Liver (tissue), 3 donors: ENCODE measurements at regions not wholly inside any gene's neighbourhood (a gene's known extent, or its start where the extent isn't known, plus 50 kb on each side); places are given as distances from the start of the nearest gene placed in this dataset.

Experiments
- EGR1 ChIP-seq, 2 donors: IDR thresholded peaks; 2 replicates each; pipeline ENCODE4 v1.6.1; 2016 to 2018; ENCODE audit warnings: antibody characterized with exemption in 2 of 2, low read depth in 2 of 2
- MAX ChIP-seq: IDR thresholded peaks from 2 replicates; pipeline ENCODE4 v1.6.1; 2016; ENCODE audit warnings: antibody characterized with exemption
- RAD21 ChIP-seq, 2 donors: IDR thresholded peaks; 2 replicates each; pipeline ENCODE4 v1.6.1; 2016; ENCODE audit warnings: antibody characterized with exemption in 2 of 2, mild to moderate bottlenecking in 2 of 2
- RXRA ChIP-seq, 2 donors: IDR thresholded peaks; 2 replicates each; pipeline ENCODE4 v1.6.1; 2017 to 2018; ENCODE audit warnings: antibody characterized with exemption in 2 of 2, mild to moderate bottlenecking in 1 of 2
- TF ChIP-seq, protein P1 (sequence below): fragments of 150-350 bp; IDR thresholded peaks from 2 replicates; pipeline ENCODE4 v1.5.1; 2017; ENCODE audit warnings: improper control_type of control experiment, low read depth, low read length; ENCODE audit not compliant: missing input control
- TF ChIP-seq, protein P2 (sequence below): IDR thresholded peaks from 2 replicates; pipeline ENCODE4 v1.6.1; 2016; ENCODE audit warnings: antibody characterized with exemption
- donor health status: healthy.
- donor health status: healthy.

DNA sequence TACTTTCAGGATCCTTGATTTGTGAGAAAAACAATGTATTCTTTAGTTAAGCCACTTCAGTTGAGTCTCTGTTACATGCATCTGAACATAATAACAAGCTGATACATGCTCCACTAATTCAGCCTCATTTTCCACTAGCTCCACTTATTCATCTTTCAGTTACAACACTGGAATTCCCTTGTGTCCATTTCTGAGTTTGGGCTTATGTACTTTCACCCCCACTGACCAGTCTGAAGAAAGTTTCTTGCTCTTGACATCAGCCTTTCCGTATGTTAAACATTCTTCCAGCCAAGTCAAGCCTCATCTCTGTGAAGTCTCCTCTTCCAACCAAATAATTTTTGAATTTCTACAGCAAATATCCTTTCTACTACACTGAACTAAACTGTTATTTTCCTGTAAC is 592.5 kb upstream of the NOVA1 start:
- TF ChIP-seq, protein P1, sequence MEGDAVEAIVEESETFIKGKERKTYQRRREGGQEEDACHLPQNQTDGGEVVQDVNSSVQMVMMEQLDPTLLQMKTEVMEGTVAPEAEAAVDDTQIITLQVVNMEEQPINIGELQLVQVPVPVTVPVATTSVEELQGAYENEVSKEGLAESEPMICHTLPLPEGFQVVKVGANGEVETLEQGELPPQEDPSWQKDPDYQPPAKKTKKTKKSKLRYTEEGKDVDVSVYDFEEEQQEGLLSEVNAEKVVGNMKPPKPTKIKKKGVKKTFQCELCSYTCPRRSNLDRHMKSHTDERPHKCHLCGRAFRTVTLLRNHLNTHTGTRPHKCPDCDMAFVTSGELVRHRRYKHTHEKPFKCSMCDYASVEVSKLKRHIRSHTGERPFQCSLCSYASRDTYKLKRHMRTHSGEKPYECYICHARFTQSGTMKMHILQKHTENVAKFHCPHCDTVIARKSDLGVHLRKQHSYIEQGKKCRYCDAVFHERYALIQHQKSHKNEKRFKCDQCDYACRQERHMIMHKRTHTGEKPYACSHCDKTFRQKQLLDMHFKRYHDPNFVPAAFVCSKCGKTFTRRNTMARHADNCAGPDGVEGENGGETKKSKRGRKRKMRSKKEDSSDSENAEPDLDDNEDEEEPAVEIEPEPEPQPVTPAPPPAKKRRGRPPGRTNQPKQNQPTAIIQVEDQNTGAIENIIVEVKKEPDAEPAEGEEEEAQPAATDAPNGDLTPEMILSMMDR = no peak
- TF ChIP-seq RXRA (IDR thresholded peaks at IDR 0.05) = no peak
- no peak for TF ChIP-seq RAD21 (IDR thresholded peaks at IDR 0.05)
- TF ChIP-seq, protein P2, sequence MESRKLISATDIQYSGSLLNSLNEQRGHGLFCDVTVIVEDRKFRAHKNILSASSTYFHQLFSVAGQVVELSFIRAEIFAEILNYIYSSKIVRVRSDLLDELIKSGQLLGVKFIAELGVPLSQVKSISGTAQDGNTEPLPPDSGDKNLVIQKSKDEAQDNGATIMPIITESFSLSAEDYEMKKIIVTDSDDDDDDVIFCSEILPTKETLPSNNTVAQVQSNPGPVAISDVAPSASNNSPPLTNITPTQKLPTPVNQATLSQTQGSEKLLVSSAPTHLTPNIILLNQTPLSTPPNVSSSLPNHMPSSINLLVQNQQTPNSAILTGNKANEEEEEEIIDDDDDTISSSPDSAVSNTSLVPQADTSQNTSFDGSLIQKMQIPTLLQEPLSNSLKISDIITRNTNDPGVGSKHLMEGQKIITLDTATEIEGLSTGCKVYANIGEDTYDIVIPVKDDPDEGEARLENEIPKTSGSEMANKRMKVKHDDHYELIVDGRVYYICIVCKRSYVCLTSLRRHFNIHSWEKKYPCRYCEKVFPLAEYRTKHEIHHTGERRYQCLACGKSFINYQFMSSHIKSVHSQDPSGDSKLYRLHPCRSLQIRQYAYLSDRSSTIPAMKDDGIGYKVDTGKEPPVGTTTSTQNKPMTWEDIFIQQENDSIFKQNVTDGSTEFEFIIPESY = no peak
- TF ChIP-seq MAX = no peak
- TF ChIP-seq EGR1 (IDR thresholded peaks at IDR 0.05; ENCODE audit: low read depth in 2 of 2) = no peak
